Endothelial cell of umbilical vein (primary cell): ENCODE measurements at regions not wholly inside any gene's neighbourhood (a gene's known extent, or its start where the extent isn't known, plus 50 kb on each side); places are given as distances from the start of the nearest gene placed in this dataset.

Experiments used
- BruUV-seq: library from RNA; stranded (reverse); fragments of 400-500 nt; replicated peaks from 2 replicates; lab custom pipeline; 2021; lab: Mats Ljungman, UMichigan
- CTCF ChIA-PET: fragments of 300-600, 350-600 bp; sonication (Branson Sonifier 250); formaldehyde crosslinking; loops from one replicate; lab custom pipeline; 2021; ENCODE audit warnings: antibody characterized with exemption, inconsistent platforms; lab: Charles Lee
- POLR2A ChIA-PET: fragments of 300-600, 350-600 bp; sonication (Branson Sonifier 250); formaldehyde crosslinking; loops from one replicate; lab custom pipeline; 2021; ENCODE audit warnings: antibody characterized with exemption, inconsistent platforms; lab: Charles Lee
- DNase-seq: peaks from one replicate; pipeline ENCODE4 v3.0.0-alpha.2; 2011; ENCODE audit warnings: low read depth, low spot score
- FAIRE-seq: peaks from 2 replicates; lab custom pipeline; 2011; peaks lifted over from hg19 to GRCh38; lab: Jason Lieb, UNC
- H2AFZ ChIP-seq: 2 replicates; pipeline ENCODE4 v1.6.0; 2012; ENCODE audit warnings: low read depth, low read length, control low read depth, inconsistent platforms
- H3K27ac ChIP-seq: 2 replicates; pipeline ENCODE4 v1.5.1; 2011; ENCODE audit warnings: low read depth, mild to moderate bottlenecking, control low read depth, low read length, moderate library complexity; ENCODE audit not compliant: insufficient read depth
- H3K27me3 ChIP-seq, 2 experiments: 2 replicates each; pipeline versions ENCODE4 v1.6.0 to v1.6.1; 2011; ENCODE audit warnings: low read length in 2 of 2, mixed read lengths in 1 of 2; ENCODE audit not compliant: control insufficient read depth in 2 of 2, insufficient read depth in 2 of 2
- H3K36me3 ChIP-seq, 2 experiments: 2 replicates in 1 of 2; 3 replicates in 1 of 2; pipeline ENCODE4 v1.5.1; 2011; ENCODE audit warnings: low read length in 2 of 2, mild to moderate bottlenecking in 1 of 2, moderate library complexity in 1 of 2; ENCODE audit not compliant: control insufficient read depth in 2 of 2, insufficient read depth in 2 of 2; ENCODE audit errors: extremely low read depth in 1 of 2
- H3K4me1 ChIP-seq: 3 replicates; pipeline ENCODE4 v1.5.1; 2011; ENCODE audit warnings: mild to moderate bottlenecking, low read length; ENCODE audit not compliant: control insufficient read depth, insufficient read depth; ENCODE audit errors: extremely low read depth
- H3K4me2 ChIP-seq: 2 replicates; pipeline ENCODE4 v1.6.1; 2011; ENCODE audit warnings: low read length, control low read depth, mixed read lengths; ENCODE audit not compliant: insufficient read depth
- H3K4me3 ChIP-seq, 3 experiments: fragments of 200-600 bp in 1 of 3; sonication (generic), shearing (Covaris generic) in 1 of 3; replicated peaks in 1 of 3; 2 replicates each; pipeline ENCODE4 v1.5.1; 2011 to 2016; ENCODE audit warnings: control low read depth in 3 of 3, low read length in 3 of 3, mild to moderate bottlenecking in 2 of 3, inconsistent platforms in 1 of 3, low read depth in 1 of 3, moderate library complexity in 1 of 3; ENCODE audit not compliant: insufficient read depth in 1 of 3
- H3K79me2 ChIP-seq: 2 replicates; pipeline ENCODE4 v1.6.0; 2012; ENCODE audit warnings: low read length, inconsistent platforms; ENCODE audit not compliant: control insufficient read depth, insufficient read depth
- H3K9ac ChIP-seq: replicated peaks from 2 replicates; pipeline ENCODE3; 2011; ENCODE audit warnings: low read length, control low read depth; ENCODE audit not compliant: insufficient read depth; ENCODE audit errors: extremely low read depth
- H3K9me1 ChIP-seq: replicated peaks from 3 replicates; pipeline ENCODE4 v1.6.0; 2011; ENCODE audit warnings: mild to moderate bottlenecking, low read length; ENCODE audit not compliant: control insufficient read depth, insufficient read depth; ENCODE audit errors: extremely low read depth
- H3K9me3 ChIP-seq: replicated peaks from 2 replicates; pipeline ENCODE4 v1.5.1; 2012; ENCODE audit warnings: low read length, inconsistent platforms; ENCODE audit not compliant: control insufficient read depth, insufficient read depth
- H4K20me1 ChIP-seq: replicated peaks from 2 replicates; pipeline ENCODE3; 2011; ENCODE audit warnings: mild to moderate bottlenecking, low read length; ENCODE audit not compliant: control insufficient read depth, insufficient read depth; ENCODE audit errors: extremely low read depth
- EZH2 ChIP-seq: IDR thresholded peaks from 2 replicates; pipeline ENCODE4 v1.6.1; 2012; ENCODE audit warnings: borderline replicate concordance, low read depth, mild to moderate bottlenecking, moderate library complexity, low read length, inconsistent platforms; ENCODE audit not compliant: severe bottlenecking
- FOS ChIP-seq: IDR thresholded peaks from 2 replicates; pipeline ENCODE4 v1.6.1; 2011; ENCODE audit warnings: mild to moderate bottlenecking, low read length, moderate library complexity, borderline replicate concordance; ENCODE audit not compliant: insufficient read depth
- GATA2 ChIP-seq: IDR thresholded peaks from 2 replicates; pipeline ENCODE4 v1.7.0; 2011; ENCODE audit warnings: low read depth, mild to moderate bottlenecking, moderate library complexity, mixed read lengths, low read length; ENCODE audit not compliant: insufficient read length, insufficient read depth
- JUN ChIP-seq: IDR thresholded peaks from 2 replicates; pipeline ENCODE4 v1.6.1; 2011; ENCODE audit warnings: borderline replicate concordance, low read depth; ENCODE audit not compliant: insufficient read length, insufficient read depth
- MYC ChIP-seq: IDR thresholded peaks from one replicate; pipeline ENCODE4 v1.6.1; 2011; ENCODE audit warnings: mild to moderate bottlenecking, low read depth, low read length
- POLR2A ChIP-seq: IDR thresholded peaks from 2 replicates; pipeline ENCODE4 v1.6.1; 2012; ENCODE audit warnings: low read depth, mild to moderate bottlenecking, control low read depth, low read length
- POLR2AphosphoS5 ChIP-seq: IDR thresholded peaks from 2 replicates; pipeline ENCODE4 v1.6.1; 2012; ENCODE audit warnings: low read depth, mild to moderate bottlenecking, control low read depth, low read length, moderate library complexity; ENCODE audit not compliant: insufficient read depth
- dilution Hi-C: fragments of 300-500 bp; cut with MboI; formaldehyde crosslinking; loops from one replicate; pipeline ENCODE4 v1.15.0; 2019; ENCODE audit warnings: low sequenced_read_pairs; ENCODE audit not compliant: extremely low pct_ligation_motif_present
- intact Hi-C: fragments of 100-400 bp; cut with micrococcal nuclease; formaldehyde crosslinking; loops from one replicate; pipeline ENCODE4 v1.10.0; 2022
- TF ChIP-seq, protein P1 (sequence below), 2 donors: IDR thresholded peaks; 1 replicate in 1 of 2; 2 replicates in 1 of 2; pipeline ENCODE4 v1.5.1; 2011; ENCODE audit warnings: low read length in 2 of 2, mild to moderate bottlenecking in 2 of 2, moderate library complexity in 2 of 2, control low read depth in 1 of 2, inconsistent platforms in 1 of 2, low read depth in 1 of 2; ENCODE audit not compliant: insufficient read depth in 1 of 2; ENCODE audit errors: extremely low read depth in 1 of 2
- TF ChIP-seq, protein P2 (sequence below): IDR thresholded peaks from 2 replicates; pipeline ENCODE4 v1.6.1; 2011; ENCODE audit not compliant: insufficient read depth, insufficient read length

DNA sequence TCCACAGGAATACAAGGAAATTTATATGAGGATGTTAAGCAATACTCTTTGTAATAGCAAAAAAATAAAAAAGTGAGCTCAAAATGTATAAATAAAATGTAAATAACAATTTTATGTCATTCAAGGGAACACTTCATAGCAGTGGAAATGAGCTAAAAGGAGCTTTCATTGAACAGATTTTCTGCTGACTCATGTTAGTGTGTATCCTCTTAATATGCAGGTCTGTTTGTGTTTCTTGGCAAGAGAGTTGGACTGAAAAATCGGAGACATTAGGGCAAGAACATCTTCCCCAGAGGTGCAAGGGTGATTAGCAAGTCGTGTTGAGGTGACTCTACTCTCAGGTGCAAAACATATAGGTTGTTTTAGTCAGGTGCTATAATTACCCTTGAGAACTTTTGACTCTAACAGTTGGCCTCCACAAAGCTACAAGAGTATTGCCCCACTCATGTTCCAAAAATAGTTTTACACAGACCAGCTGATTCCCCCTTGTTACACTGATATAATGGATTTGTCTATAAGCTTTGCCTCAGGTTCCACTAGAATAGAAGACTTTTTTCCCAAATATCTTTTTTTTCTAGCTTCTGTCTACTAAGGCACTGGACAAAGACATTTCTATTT is 702.9 kb downstream of the TENT5A start:
- H3K36me3 ChIP-seq: no peaks in the 10 kb centered on the region
- H3K4me3 ChIP-seq: no peak overlapping the region
- no peaks in the 10 kb centered on the region for H3K27me3 ChIP-seq
- H3K79me2 ChIP-seq: no peaks in the 10 kb centered on the region
- intact Hi-C loops (no loop called here), dilution Hi-C loops (no loop called here)
- H3K9ac ChIP-seq: no peak overlapping the region
- no peaks in the 10 kb centered on the region for H3K9me3 ChIP-seq
- ChIA-PET CTCF (no interaction called here), POLR2A (no interaction called here)
- no peak for FAIRE-seq
- no peak for TF ChIP-seq JUN
- TF ChIP-seq POLR2AphosphoS5: no peak
- TF ChIP-seq, protein P1, sequence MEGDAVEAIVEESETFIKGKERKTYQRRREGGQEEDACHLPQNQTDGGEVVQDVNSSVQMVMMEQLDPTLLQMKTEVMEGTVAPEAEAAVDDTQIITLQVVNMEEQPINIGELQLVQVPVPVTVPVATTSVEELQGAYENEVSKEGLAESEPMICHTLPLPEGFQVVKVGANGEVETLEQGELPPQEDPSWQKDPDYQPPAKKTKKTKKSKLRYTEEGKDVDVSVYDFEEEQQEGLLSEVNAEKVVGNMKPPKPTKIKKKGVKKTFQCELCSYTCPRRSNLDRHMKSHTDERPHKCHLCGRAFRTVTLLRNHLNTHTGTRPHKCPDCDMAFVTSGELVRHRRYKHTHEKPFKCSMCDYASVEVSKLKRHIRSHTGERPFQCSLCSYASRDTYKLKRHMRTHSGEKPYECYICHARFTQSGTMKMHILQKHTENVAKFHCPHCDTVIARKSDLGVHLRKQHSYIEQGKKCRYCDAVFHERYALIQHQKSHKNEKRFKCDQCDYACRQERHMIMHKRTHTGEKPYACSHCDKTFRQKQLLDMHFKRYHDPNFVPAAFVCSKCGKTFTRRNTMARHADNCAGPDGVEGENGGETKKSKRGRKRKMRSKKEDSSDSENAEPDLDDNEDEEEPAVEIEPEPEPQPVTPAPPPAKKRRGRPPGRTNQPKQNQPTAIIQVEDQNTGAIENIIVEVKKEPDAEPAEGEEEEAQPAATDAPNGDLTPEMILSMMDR (IDR thresholded peaks at IDR 0.05; ENCODE audit: extremely low read depth in 1 of 2, insufficient read depth in 1 of 2, low read depth in 1 of 2, low read length in 2 of 2): no peak
- TF ChIP-seq, protein P2, sequence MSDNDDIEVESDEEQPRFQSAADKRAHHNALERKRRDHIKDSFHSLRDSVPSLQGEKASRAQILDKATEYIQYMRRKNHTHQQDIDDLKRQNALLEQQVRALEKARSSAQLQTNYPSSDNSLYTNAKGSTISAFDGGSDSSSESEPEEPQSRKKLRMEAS: no peak
- no peak for TF ChIP-seq POLR2A
- no peak for TF ChIP-seq MYC
- no peak for TF ChIP-seq FOS
- TF ChIP-seq GATA2: no peak
- TF ChIP-seq EZH2: no peak
- no peak overlapping the region for H3K4me2 ChIP-seq
- no peaks in the 10 kb centered on the region for H4K20me1 ChIP-seq
- no peak for DNase-seq
- H3K27ac ChIP-seq: no peak overlapping the region
- H3K4me1 ChIP-seq: no peaks in the 10 kb centered on the region
- no TSS peak for BruUV-seq
- no peak overlapping the region for H2AFZ ChIP-seq
- H3K9me1 ChIP-seq: no peaks in the 10 kb centered on the region
